Gastroesophageal sphincter (tissue), 4 donors: ENCODE measurements at regions not wholly inside any gene's neighbourhood (a gene's known extent, or its start where the extent isn't known, plus 50 kb on each side); places are given as distances from the start of the nearest gene placed in this dataset.

Experiments
- ATAC-seq: fragments of 150-250 bp; one replicate; pipeline ENCODE4 v1.9.1; 2016; ENCODE audit warnings: mild to moderate bottlenecking, moderate library complexity
- H3K27ac ChIP-seq, 4 donors: fragments of 200-600 bp; sonication (generic) in 3 of 4; 1 replicate in 3 of 4; 2 replicates in 1 of 4; pipeline ENCODE4 v1.5.1; 2016 to 2019
- H3K27me3 ChIP-seq: fragments of 200-600 bp; sonication (generic); one replicate; pipeline ENCODE4 v1.5.1; 2019
- H3K36me3 ChIP-seq, 2 donors: fragments of 200-600 bp; sonication (generic); one replicate each; pipeline ENCODE4 v1.5.1; 2019; ENCODE audit warnings: control low read depth in 1 of 2
- H3K4me1 ChIP-seq, 3 donors: fragments of 200-600 bp; sonication (generic); 1 replicate in 2 of 3; 2 replicates in 1 of 3; pipeline ENCODE4 v1.5.1; 2016 to 2019; ENCODE audit warnings: control low read depth in 2 of 3
- H3K4me3 ChIP-seq, 2 donors: fragments of 200-600 bp; sonication (generic); one replicate each; pipeline ENCODE4 v1.5.1; 2019; ENCODE audit warnings: mild to moderate bottlenecking in 1 of 2, moderate library complexity in 1 of 2
- H3K9me3 ChIP-seq, 3 donors: fragments of 200-600 bp; sonication (generic); one replicate each; pipeline ENCODE4 v1.5.1; 2017 to 2019; ENCODE audit warnings: control low read depth in 2 of 3
- CTCF ChIP-seq, 4 experiments: fragments of 200-600 bp in 2 of 4; fragments of 450-650 bp in 2 of 4; sonication (generic) in 1 of 4; IDR thresholded peaks; one replicate each; pipeline ENCODE4 v1.5.1; 2017 to 2019; ENCODE audit warnings: antibody characterized with exemption in 4 of 4, mild to moderate bottlenecking in 2 of 4, moderate library complexity in 2 of 4
- EP300 ChIP-seq: sonication (generic); formaldehyde crosslinking; IDR thresholded peaks from one replicate; pipeline ENCODE4 v1.6.1; 2017; ENCODE audit warnings: antibody characterized with exemption, mild to moderate bottlenecking
- POLR2A ChIP-seq, 2 donors: fragments of 450-650 bp; IDR thresholded peaks; one replicate each; pipeline ENCODE4 v1.6.1; 2017; ENCODE audit warnings: antibody characterized with exemption in 2 of 2, mild to moderate bottlenecking in 2 of 2, moderate library complexity in 1 of 2
- POLR2AphosphoS5 ChIP-seq: sonication (generic); formaldehyde crosslinking; IDR thresholded peaks from one replicate; pipeline ENCODE4 v1.6.1; 2017; ENCODE audit warnings: antibody characterized with exemption
- WGBS, 2 donors: methylation state at CpG; one replicate each; pipeline ENCODE4 v1.1.5; 2018; ENCODE audit warnings: low coverage in 1 of 2; 5-methylcytosine and 5-hydroxymethylcytosine counted together

- H3K27me3 ChIP-seq, result no peaks in the 10 kb centered on the region
- H3K9me3 ChIP-seq, result no peaks in the 10 kb centered on the region
- 89 to 94% methylated on average over 4 to 5 of the region's 5 CpGs for WGBS, 2 donors
- no peaks in the 10 kb centered on the region for H3K36me3 ChIP-seq
- H3K4me1 ChIP-seq, result no peaks in the 10 kb centered on the region
- no peak for ATAC-seq
- H3K4me3 ChIP-seq, result no peak overlapping the region
- no peak overlapping the region for H3K27ac ChIP-seq
- TF ChIP-seq CTCF (IDR thresholded peaks at IDR 0.05) (no peak), POLR2A (IDR thresholded peaks at IDR 0.05) (no peak)
Observed at GRCh38 chr7:18189500-18190126, 162.0 kb upstream of the PRPS1L1 start.

GRCh38 chr7:18191341-18191740 lies 163.7 kb upstream of the PRPS1L1 start:
- WGBS, 2 donors, result 22 to 43% methylated on average over 2 of the region's 2 CpGs
- Histone ChIP-seq H3K27ac (no peak overlapping the region), H3K4me1 (no peaks in the 10 kb centered on the region), H3K27me3 (no peaks in the 10 kb centered on the region), H3K9me3 (no peaks in the 10 kb centered on the region), H3K4me3 (no peak overlapping the region), H3K36me3 (no peaks in the 10 kb centered on the region)
- no peak for TF ChIP-seq EP300
- no peak for TF ChIP-seq POLR2A (IDR thresholded peaks at IDR 0.05)
- no peak for TF ChIP-seq POLR2AphosphoS5
- TF ChIP-seq CTCF (IDR thresholded peaks at IDR 0.05), result no peak
- no peak for ATAC-seq

- WGBS, 2 donors, result 66 to 88% methylated on average over 5 to 8 of the region's 8 CpGs
- no peak overlapping the region for H3K27ac ChIP-seq
- H3K4me3 ChIP-seq, result no peak overlapping the region
- ATAC-seq, result no peak
- no peaks in the 10 kb centered on the region for H3K36me3 ChIP-seq
- TF ChIP-seq POLR2AphosphoS5 (no peak), CTCF (IDR thresholded peaks at IDR 0.05) (no peak), EP300 (no peak), POLR2A (IDR thresholded peaks at IDR 0.05) (no peak)
- no peaks in the 10 kb centered on the region for H3K9me3 ChIP-seq
- no peaks in the 10 kb centered on the region for H3K4me1 ChIP-seq
- no peaks in the 10 kb centered on the region for H3K27me3 ChIP-seq
Observed at GRCh38 chr7:18191862-18192625, 164.4 kb upstream of the PRPS1L1 start.

GRCh38 chr7:18194616-18195015 lies 167.0 kb upstream of the PRPS1L1 start:
- no peak for ATAC-seq
- no peak overlapping the region for H3K27ac ChIP-seq
- TF ChIP-seq CTCF (IDR thresholded peaks at IDR 0.05) (no peak), POLR2A (IDR thresholded peaks at IDR 0.05) (no peak), POLR2AphosphoS5 (no peak), EP300 (no peak)
- no peaks in the 10 kb centered on the region for H3K36me3 ChIP-seq
- no peaks in the 10 kb centered on the region for H3K27me3 ChIP-seq
- no peak overlapping the region for H3K4me3 ChIP-seq
- no peaks in the 10 kb centered on the region for H3K9me3 ChIP-seq
- no peaks in the 10 kb centered on the region for H3K4me1 ChIP-seq

- H3K9me3 ChIP-seq, result no peaks in the 10 kb centered on the region
- H3K27ac ChIP-seq, result no peak overlapping the region
- H3K27me3 ChIP-seq, result no peaks in the 10 kb centered on the region
- H3K4me1 ChIP-seq, result peaks cover 0 to 19% (median 5%) of the 10 kb centered on the region in 3 donors
- WGBS, 2 donors, result 83 to 96% methylated on average over 1 to 3 of the region's 3 CpGs
- TF ChIP-seq CTCF (IDR thresholded peaks at IDR 0.05), result no peak
- no peak for TF ChIP-seq POLR2A (IDR thresholded peaks at IDR 0.05)
- TF ChIP-seq POLR2AphosphoS5, result no peak
- no peak overlapping the region for H3K4me3 ChIP-seq
- no peaks in the 10 kb centered on the region for H3K36me3 ChIP-seq
- no peak for ATAC-seq
Observed at GRCh38 chr7:18196638-18197037, 169.0 kb upstream of the PRPS1L1 start.
